ENCODE measurements at regions not wholly inside any gene's neighbourhood (a gene's known extent, or its start where the extent isn't known, plus 50 kb on each side); places are given as distances from the start of the nearest gene placed in this dataset.

GRCh38 chr10:130921911-130922440, 389.5 kb downstream of the TCERG1L start:
- intact Hi-C loops (cut with micrococcal nuclease; ENCODE audit: unreplicated experiment), result no loop called here
- no peaks in the 10 kb centered on the region for H4K20me1 ChIP-seq (ENCODE audit: insufficient read depth, low read length)
- H3K9me3 ChIP-seq (ENCODE audit: low read length), result 0 out of 2 replicates have a peak, but pooled peaks cover 8% of the 10 kb centered on the region
- no peaks in the 10 kb centered on the region for H3K4me1 ChIP-seq (ENCODE audit: insufficient read depth, low read length, poor library complexity, severe bottlenecking)
- H2AFZ ChIP-seq (ENCODE audit: low read length), result no peak overlapping the region
- BruUV-seq (replicated peaks), result no TSS peak
- H3K9me2 ChIP-seq (ENCODE audit: insufficient read depth, low read length), result no peaks in the 10 kb centered on the region
- no peak for DNase-seq (ENCODE audit: low spot score)
- H3K4me2 ChIP-seq (ENCODE audit: low read length), result no peak overlapping the region
- no peak overlapping the region for H3K4me3 ChIP-seq (ENCODE audit: low read depth, low read length, poor library complexity, severe bottlenecking)
- H3K36me3 ChIP-seq (ENCODE audit: insufficient read depth, low read length), result no peaks in the 10 kb centered on the region
- POLR2A ChIA-PET, result no interaction called here
- CTCF ChIA-PET (ENCODE audit: unreplicated experiment), result no interaction called here
- H3K79me2 ChIP-seq (ENCODE audit: insufficient read depth, low read depth, low read length), result no peaks in the 10 kb centered on the region
- H3K27ac ChIP-seq (ENCODE audit: low read depth, low read length, poor library complexity, severe bottlenecking), result no peak overlapping the region
- TF ChIP-seq EZH2phosphoT487 (IDR thresholded peaks at IDR 0.05; ENCODE audit: borderline replicate concordance, low read depth, low read length) (no peak), CTCF (conservative IDR thresholded peaks at IDR 0.05; ENCODE audit: low read length) (no peak)

- no peak overlapping the region for H3K4me3 ChIP-seq (ENCODE audit: low read depth, low read length, poor library complexity, severe bottlenecking)
- no peak overlapping the region for H2AFZ ChIP-seq (ENCODE audit: low read length)
- no peaks in the 10 kb centered on the region for H3K4me1 ChIP-seq (ENCODE audit: insufficient read depth, low read length, poor library complexity, severe bottlenecking)
- H3K9me3 ChIP-seq (ENCODE audit: low read length), result 0 out of 2 replicates have a peak, but pooled peaks cover 8% of the 10 kb centered on the region
- POLR2A ChIA-PET, result interaction anchor here (1.2 kb wide), 1 partner anchor 11 kb away, joined by 3 read pairs; no protein-coding TSS in a partner anchor
- no peak for DNase-seq (ENCODE audit: low spot score)
- intact Hi-C loops (cut with micrococcal nuclease; ENCODE audit: unreplicated experiment), result no loop called here
- BruUV-seq (replicated peaks), result no TSS peak
- no peaks in the 10 kb centered on the region for H3K36me3 ChIP-seq (ENCODE audit: insufficient read depth, low read length)
- H3K9me2 ChIP-seq (ENCODE audit: insufficient read depth, low read length), result no peaks in the 10 kb centered on the region
- TF ChIP-seq CTCF (conservative IDR thresholded peaks at IDR 0.05; ENCODE audit: low read length) (no peak), EZH2phosphoT487 (IDR thresholded peaks at IDR 0.05; ENCODE audit: borderline replicate concordance, low read depth, low read length) (no peak)
- H3K27ac ChIP-seq (ENCODE audit: low read depth, low read length, poor library complexity, severe bottlenecking), result no peak overlapping the region
- H3K4me2 ChIP-seq (ENCODE audit: low read length), result no peak overlapping the region
- no peaks in the 10 kb centered on the region for H3K79me2 ChIP-seq (ENCODE audit: insufficient read depth, low read depth, low read length)
- H4K20me1 ChIP-seq (ENCODE audit: insufficient read depth, low read length), result no peaks in the 10 kb centered on the region
- CTCF ChIA-PET (ENCODE audit: unreplicated experiment), result no interaction called here
These were observed 387.9 kb downstream of the TCERG1L start for GRCh38 chr10:130923596-130923995.

- no peaks in the 10 kb centered on the region for H4K20me1 ChIP-seq (ENCODE audit: insufficient read depth, low read length)
- H3K9me2 ChIP-seq (ENCODE audit: insufficient read depth, low read length), result no peaks in the 10 kb centered on the region
- H3K36me3 ChIP-seq (ENCODE audit: insufficient read depth, low read length), result no peaks in the 10 kb centered on the region
- 0 out of 2 replicates have a peak, but pooled peaks cover 8% of the 10 kb centered on the region for H3K9me3 ChIP-seq (ENCODE audit: low read length)
- no peaks in the 10 kb centered on the region for H3K4me1 ChIP-seq (ENCODE audit: insufficient read depth, low read length, poor library complexity, severe bottlenecking)
- no peaks in the 10 kb centered on the region for H3K79me2 ChIP-seq (ENCODE audit: insufficient read depth, low read depth, low read length)
- ChIA-PET CTCF (ENCODE audit: unreplicated experiment) (no interaction called here), POLR2A (interaction anchor here (1.2 kb wide), 1 partner anchor 11 kb away, joined by 3 read pairs; no protein-coding TSS in a partner anchor)
- intact Hi-C loops (cut with micrococcal nuclease; ENCODE audit: unreplicated experiment), result no loop called here
- no peak overlapping the region for H3K4me3 ChIP-seq (ENCODE audit: low read depth, low read length, poor library complexity, severe bottlenecking)
- H3K27ac ChIP-seq (ENCODE audit: low read depth, low read length, poor library complexity, severe bottlenecking), result no peak overlapping the region
- BruUV-seq (replicated peaks), result no TSS peak
- no peak for DNase-seq (ENCODE audit: low spot score)
- no peak overlapping the region for H2AFZ ChIP-seq (ENCODE audit: low read length)
- TF ChIP-seq CTCF (conservative IDR thresholded peaks at IDR 0.05; ENCODE audit: low read length) (no peak), EZH2phosphoT487 (IDR thresholded peaks at IDR 0.05; ENCODE audit: borderline replicate concordance, low read depth, low read length) (no peak)
- H3K4me2 ChIP-seq (ENCODE audit: low read length), result no peak overlapping the region
These were observed 387.2 kb downstream of the TCERG1L start for GRCh38 chr10:130924138-130924819.
